ENCODE measurements at regions not wholly inside any gene's neighbourhood (a gene's known extent, or its start where the extent isn't known, plus 50 kb on each side); places are given as distances from the start of the nearest gene placed in this dataset.
"Not testable (repeated sequence)": the region's sequence is repeated elsewhere in the genome, so short reads cannot be mapped to it uniquely, and the experiment has no call there.

- no peaks in the 10 kb centered on the region for H3K36me3 ChIP-seq (ENCODE audit: insufficient read depth, low read length)
- no peaks in the 10 kb centered on the region for H3K4me1 ChIP-seq (ENCODE audit: control insufficient read depth, insufficient read depth, low read length, unreplicated experiment)
- no peak overlapping the region for H2AFZ ChIP-seq (ENCODE audit: low read length, unreplicated experiment)
- H3K4me3 ChIP-seq (ENCODE audit: low read depth, low read length) = no peak overlapping the region
- no peaks in the 10 kb centered on the region for H3K27me3 ChIP-seq (ENCODE audit: insufficient read depth, low read length)
- H3K79me2 ChIP-seq (ENCODE audit: control insufficient read depth, insufficient read depth, low read length, unreplicated experiment) = no peaks in the 10 kb centered on the region
- no peak overlapping the region for H3K27ac ChIP-seq (ENCODE audit: low read depth, low read length)
Observed at GRCh38 chr6:97925504-97925903, 642.5 kb upstream of the MMS22L start.

- H3K27ac ChIP-seq (ENCODE audit: low read depth, low read length) = no peak overlapping the region
- H3K36me3 ChIP-seq (ENCODE audit: insufficient read depth, low read length) = no peaks in the 10 kb centered on the region
- peaks cover 10% of the 10 kb centered on the region; the same call in 1 of the 2 replicates for H3K27me3 ChIP-seq (ENCODE audit: insufficient read depth, low read length)
- no peak overlapping the region for H2AFZ ChIP-seq (ENCODE audit: low read length, unreplicated experiment)
- no peaks in the 10 kb centered on the region for H3K79me2 ChIP-seq (ENCODE audit: control insufficient read depth, insufficient read depth, low read length, unreplicated experiment)
- H3K4me3 ChIP-seq (ENCODE audit: low read depth, low read length) = no peak overlapping the region
- no peaks in the 10 kb centered on the region for H3K4me1 ChIP-seq (ENCODE audit: control insufficient read depth, insufficient read depth, low read length, unreplicated experiment)
Observed at GRCh38 chr6:97939440-97940168, 656.6 kb upstream of the MMS22L start.

GRCh38 chr6:97947841-97948240, 664.8 kb upstream of the MMS22L start:
- H3K79me2 ChIP-seq (ENCODE audit: control insufficient read depth, insufficient read depth, low read length, unreplicated experiment) = no peaks in the 10 kb centered on the region
- H3K27me3 ChIP-seq (ENCODE audit: insufficient read depth, low read length) = peaks cover 12% of the 10 kb centered on the region
- H3K4me1 ChIP-seq (ENCODE audit: control insufficient read depth, insufficient read depth, low read length, unreplicated experiment) = no peaks in the 10 kb centered on the region
- H3K4me3 ChIP-seq (ENCODE audit: low read depth, low read length) = no peak overlapping the region
- no peak overlapping the region for H3K27ac ChIP-seq (ENCODE audit: low read depth, low read length)
- H2AFZ ChIP-seq (ENCODE audit: low read length, unreplicated experiment) = no peak overlapping the region
- H3K36me3 ChIP-seq (ENCODE audit: insufficient read depth, low read length) = no peaks in the 10 kb centered on the region

- H3K27me3 ChIP-seq (ENCODE audit: insufficient read depth, low read length) = peaks cover 4% of the 10 kb centered on the region
- no peak overlapping the region for H3K4me3 ChIP-seq (ENCODE audit: low read depth, low read length)
- no peaks in the 10 kb centered on the region for H3K36me3 ChIP-seq (ENCODE audit: insufficient read depth, low read length)
- no peaks in the 10 kb centered on the region for H3K4me1 ChIP-seq (ENCODE audit: control insufficient read depth, insufficient read depth, low read length, unreplicated experiment)
- no peak overlapping the region for H2AFZ ChIP-seq (ENCODE audit: low read length, unreplicated experiment)
- no peak overlapping the region for H3K27ac ChIP-seq (ENCODE audit: low read depth, low read length)
- H3K79me2 ChIP-seq (ENCODE audit: control insufficient read depth, insufficient read depth, low read length, unreplicated experiment) = no peaks in the 10 kb centered on the region
Observed at GRCh38 chr6:97958134-97958533, 675.1 kb upstream of the MMS22L start.

GRCh38 chr6:97963193-97963592, 680.2 kb upstream of the MMS22L start:
- Histone ChIP-seq H3K79me2 (ENCODE audit: control insufficient read depth, insufficient read depth, low read length, unreplicated experiment) (no peaks in the 10 kb centered on the region), H3K4me1 (ENCODE audit: control insufficient read depth, insufficient read depth, low read length, unreplicated experiment) (no peaks in the 10 kb centered on the region), H2AFZ (ENCODE audit: low read length, unreplicated experiment) (no peak overlapping the region), H3K4me3 (ENCODE audit: low read depth, low read length) (no peak overlapping the region), H3K27ac (ENCODE audit: low read depth, low read length) (no peak overlapping the region), H3K27me3 (ENCODE audit: insufficient read depth, low read length) (peaks cover 4% of the 10 kb centered on the region), H3K36me3 (ENCODE audit: insufficient read depth, low read length) (no peaks in the 10 kb centered on the region)

- H3K27ac ChIP-seq (ENCODE audit: low read depth, low read length) = no peak overlapping the region
- no peaks in the 10 kb centered on the region for H3K27me3 ChIP-seq (ENCODE audit: insufficient read depth, low read length)
- no peaks in the 10 kb centered on the region for H3K36me3 ChIP-seq (ENCODE audit: insufficient read depth, low read length)
- H3K4me1 ChIP-seq (ENCODE audit: control insufficient read depth, insufficient read depth, low read length, unreplicated experiment) = no peaks in the 10 kb centered on the region
- H3K4me3 ChIP-seq (ENCODE audit: low read depth, low read length) = no peak overlapping the region
- no peaks in the 10 kb centered on the region for H3K79me2 ChIP-seq (ENCODE audit: control insufficient read depth, insufficient read depth, low read length, unreplicated experiment)
- no peak overlapping the region for H2AFZ ChIP-seq (ENCODE audit: low read length, unreplicated experiment)
Observed at GRCh38 chr6:97969065-97969464, 686.0 kb upstream of the MMS22L start.

GRCh38 chr6:97977084-97977483, 694.1 kb upstream of the MMS22L start:
- Histone ChIP-seq H2AFZ (ENCODE audit: low read length, unreplicated experiment) (no peak overlapping the region), H3K4me1 (ENCODE audit: control insufficient read depth, insufficient read depth, low read length, unreplicated experiment) (no peaks in the 10 kb centered on the region), H3K27ac (ENCODE audit: low read depth, low read length) (no peak overlapping the region), H3K79me2 (ENCODE audit: control insufficient read depth, insufficient read depth, low read length, unreplicated experiment) (no peaks in the 10 kb centered on the region), H3K36me3 (ENCODE audit: insufficient read depth, low read length) (no peaks in the 10 kb centered on the region), H3K27me3 (ENCODE audit: insufficient read depth, low read length) (no peaks in the 10 kb centered on the region), H3K4me3 (ENCODE audit: low read depth, low read length) (no peak overlapping the region)

GRCh38 chr6:97978855-97979271, 695.8 kb upstream of the MMS22L start:
- Histone ChIP-seq H3K79me2 (ENCODE audit: control insufficient read depth, insufficient read depth, low read length, unreplicated experiment) (no peaks in the 10 kb centered on the region), H3K27me3 (ENCODE audit: insufficient read depth, low read length) (peaks cover 4% of the 10 kb centered on the region; the same call in 1 of the 2 replicates), H3K4me3 (ENCODE audit: low read depth, low read length) (no peak overlapping the region), H3K27ac (ENCODE audit: low read depth, low read length) (no peak overlapping the region), H3K4me1 (ENCODE audit: control insufficient read depth, insufficient read depth, low read length, unreplicated experiment) (no peaks in the 10 kb centered on the region), H2AFZ (ENCODE audit: low read length, unreplicated experiment) (no peak overlapping the region), H3K36me3 (ENCODE audit: insufficient read depth, low read length) (no peaks in the 10 kb centered on the region)

GRCh38 chr6:97979285-97979684, 696.3 kb upstream of the MMS22L start:
- H3K27ac ChIP-seq (ENCODE audit: low read depth, low read length) = not testable (repeated sequence)

GRCh38 chr6:97989451-97989850, 706.4 kb upstream of the MMS22L start:
- no peaks in the 10 kb centered on the region for H3K4me1 ChIP-seq (ENCODE audit: control insufficient read depth, insufficient read depth, low read length, unreplicated experiment)

More at GRCh38 chr6:97979285-97979684, 696.3 kb upstream of the MMS22L start:
- H3K4me3 ChIP-seq (ENCODE audit: low read depth, low read length); H3K4me1 ChIP-seq (ENCODE audit: control insufficient read depth, insufficient read depth, low read length, unreplicated experiment); H3K27me3 ChIP-seq (ENCODE audit: insufficient read depth, low read length); H3K36me3 ChIP-seq (ENCODE audit: insufficient read depth, low read length); H2AFZ ChIP-seq (ENCODE audit: low read length, unreplicated experiment); H3K79me2 ChIP-seq (ENCODE audit: control insufficient read depth, insufficient read depth, low read length, unreplicated experiment): not testable (repeated sequence)

GRCh38 chr6:97995158-97995557, 712.1 kb upstream of the MMS22L start:
- no peaks in the 10 kb centered on the region for H3K79me2 ChIP-seq (ENCODE audit: control insufficient read depth, insufficient read depth, low read length, unreplicated experiment)
- H3K27me3 ChIP-seq (ENCODE audit: insufficient read depth, low read length) = no peaks in the 10 kb centered on the region
- no peak overlapping the region for H3K4me3 ChIP-seq (ENCODE audit: low read depth, low read length)
- no peaks in the 10 kb centered on the region for H3K4me1 ChIP-seq (ENCODE audit: control insufficient read depth, insufficient read depth, low read length, unreplicated experiment)
- no peak overlapping the region for H2AFZ ChIP-seq (ENCODE audit: low read length, unreplicated experiment)
- no peak overlapping the region for H3K27ac ChIP-seq (ENCODE audit: low read depth, low read length)
- no peaks in the 10 kb centered on the region for H3K36me3 ChIP-seq (ENCODE audit: insufficient read depth, low read length)

More at GRCh38 chr6:97989451-97989850, 706.4 kb upstream of the MMS22L start:
- Histone ChIP-seq H3K36me3 (ENCODE audit: insufficient read depth, low read length) (no peaks in the 10 kb centered on the region), H3K4me3 (ENCODE audit: low read depth, low read length) (no peak overlapping the region), H3K27ac (ENCODE audit: low read depth, low read length) (no peak overlapping the region), H3K27me3 (ENCODE audit: insufficient read depth, low read length) (no peaks in the 10 kb centered on the region), H2AFZ (ENCODE audit: low read length, unreplicated experiment) (no peak overlapping the region), H3K79me2 (ENCODE audit: control insufficient read depth, insufficient read depth, low read length, unreplicated experiment) (no peaks in the 10 kb centered on the region)

Data from ACC112 (cell line).